Pancreas (tissue), 10 donors: ENCODE measurements at regions not wholly inside any gene's neighbourhood (a gene's known extent, or its start where the extent isn't known, plus 50 kb on each side); places are given as distances from the start of the nearest gene placed in this dataset.

Experiments used
- ATAC-seq, 4 donors: fragments of 200-7000 bp; cut with Tn5 transposase; one replicate each; pipeline versions ENCODE4 v1.8.0 to v1.9.1; 2020; ENCODE audit warnings: mild to moderate bottlenecking in 4 of 4, moderate library complexity in 4 of 4
- DNase-seq, 6 donors: peaks; one replicate each; pipeline ENCODE4 v3.0.0-alpha.2; 2020
- FAIRE-seq: peaks from 2 replicates; lab custom pipeline; 2012; peaks lifted over from hg19 to GRCh38; lab: Jason Lieb, UNC
- H3K27ac ChIP-seq, 4 donors: fragments of 200-600 bp; sonication (generic); 1 replicate in 3 of 4; 2 replicates in 1 of 4; pipeline versions ENCODE4 v1.5.0 to v1.8.0; 2020
- H3K27me3 ChIP-seq, 4 donors: fragments of 200-600 bp; one replicate each; pipeline ENCODE4 v1.8.0; 2021
- H3K36me3 ChIP-seq, 3 donors: fragments of 200-600 bp; sonication (generic) in 1 of 3; one replicate each; pipeline versions ENCODE4 v1.5.0 to v1.8.0; 2020 to 2021
- H3K4me1 ChIP-seq, 3 donors: fragments of 200-600 bp; one replicate each; pipeline ENCODE4 v1.8.0; 2021
- H3K4me3 ChIP-seq, 4 donors: fragments of 200-600 bp; sonication (generic) in 2 of 4; one replicate each; pipeline versions ENCODE4 v1.5.0 to v1.8.0; 2020 to 2021
- H3K9me3 ChIP-seq, 4 donors: fragments of 200-600 bp; one replicate each; pipeline ENCODE4 v1.8.0; 2021
- WGBS, 2 donors: extraction: QIAGEN DNeasy Blood & Tissue Kit; methylation state at CpG; one replicate each; pipeline ENCODE4 v1.1.7; 2013; 5-methylcytosine and 5-hydroxymethylcytosine counted together
- intact Hi-C, 3 donors: fragments of 100-400 bp; cut with DNase I; formaldehyde crosslinking; loops; one replicate each; pipeline versions ENCODE4 v1.11.1 to v1.14.2; 2022
- TF ChIP-seq, protein P1 (sequence below), 4 donors: fragments of 200-600 bp; sonication (generic) in 3 of 4; IDR thresholded peaks; one replicate each; pipeline versions ENCODE4 v1.5.0 to v1.8.0; 2021; ENCODE audit warnings: antibody characterized with exemption in 4 of 4
- donor health status: healthy with polysubstance abuse.
- donor health status: DM: no; HTN: no; CAD: no; lungs with moderate emphysema.
- donor health status: DM: no; HTN: no; CAD: no.
- donor health status: control.
- donor health status: control.
- donor health status: Bipolar disorder and iron deficiency.
- donor health status: DM: yes; HTN: yes; CAD: no.
- donor health status: DM: no; HTN: no; CAD: no.
- donor health status: DM: no; HTN: no; CAD: no.
- donor health status: DM: yes; HTN: yes; CAD: no.

DNA sequence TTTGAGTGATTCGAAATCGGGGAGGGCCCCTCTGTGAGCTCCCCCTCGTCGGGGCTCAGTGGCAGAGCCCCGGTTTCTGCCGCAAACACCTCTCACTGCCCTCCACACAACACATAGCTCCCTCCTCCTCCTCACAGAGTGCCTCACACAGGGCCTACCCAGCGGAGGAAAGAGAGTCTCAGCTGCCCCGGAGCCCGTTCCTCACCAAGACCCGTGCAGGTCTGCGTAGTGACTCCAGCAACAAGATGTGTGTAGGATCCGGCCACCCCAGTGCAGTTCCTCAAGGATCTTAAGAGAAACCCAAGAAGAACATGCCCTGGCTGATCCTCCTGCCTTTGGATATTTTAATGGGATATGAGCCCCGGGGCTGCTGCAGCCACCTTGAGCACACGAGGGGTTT lies 238.4 kb downstream of the BRD1 start:
- no peak overlapping the region for H3K4me3 ChIP-seq
- no peak for DNase-seq
- intact Hi-C loops = no loop called here
- H3K4me1 ChIP-seq = no peaks in the 10 kb centered on the region
- no peaks in the 10 kb centered on the region for H3K9me3 ChIP-seq
- FAIRE-seq = no peak
- TF ChIP-seq, protein P1, sequence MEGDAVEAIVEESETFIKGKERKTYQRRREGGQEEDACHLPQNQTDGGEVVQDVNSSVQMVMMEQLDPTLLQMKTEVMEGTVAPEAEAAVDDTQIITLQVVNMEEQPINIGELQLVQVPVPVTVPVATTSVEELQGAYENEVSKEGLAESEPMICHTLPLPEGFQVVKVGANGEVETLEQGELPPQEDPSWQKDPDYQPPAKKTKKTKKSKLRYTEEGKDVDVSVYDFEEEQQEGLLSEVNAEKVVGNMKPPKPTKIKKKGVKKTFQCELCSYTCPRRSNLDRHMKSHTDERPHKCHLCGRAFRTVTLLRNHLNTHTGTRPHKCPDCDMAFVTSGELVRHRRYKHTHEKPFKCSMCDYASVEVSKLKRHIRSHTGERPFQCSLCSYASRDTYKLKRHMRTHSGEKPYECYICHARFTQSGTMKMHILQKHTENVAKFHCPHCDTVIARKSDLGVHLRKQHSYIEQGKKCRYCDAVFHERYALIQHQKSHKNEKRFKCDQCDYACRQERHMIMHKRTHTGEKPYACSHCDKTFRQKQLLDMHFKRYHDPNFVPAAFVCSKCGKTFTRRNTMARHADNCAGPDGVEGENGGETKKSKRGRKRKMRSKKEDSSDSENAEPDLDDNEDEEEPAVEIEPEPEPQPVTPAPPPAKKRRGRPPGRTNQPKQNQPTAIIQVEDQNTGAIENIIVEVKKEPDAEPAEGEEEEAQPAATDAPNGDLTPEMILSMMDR (IDR thresholded peaks at IDR 0.05) = no peak
- ATAC-seq = no peak
- WGBS, 2 donors = 75 to 83% methylated on average over 14 of the region's 14 CpGs
- no peak overlapping the region for H3K27ac ChIP-seq
- no peaks in the 10 kb centered on the region for H3K27me3 ChIP-seq
- no peaks in the 10 kb centered on the region for H3K36me3 ChIP-seq

DNA sequence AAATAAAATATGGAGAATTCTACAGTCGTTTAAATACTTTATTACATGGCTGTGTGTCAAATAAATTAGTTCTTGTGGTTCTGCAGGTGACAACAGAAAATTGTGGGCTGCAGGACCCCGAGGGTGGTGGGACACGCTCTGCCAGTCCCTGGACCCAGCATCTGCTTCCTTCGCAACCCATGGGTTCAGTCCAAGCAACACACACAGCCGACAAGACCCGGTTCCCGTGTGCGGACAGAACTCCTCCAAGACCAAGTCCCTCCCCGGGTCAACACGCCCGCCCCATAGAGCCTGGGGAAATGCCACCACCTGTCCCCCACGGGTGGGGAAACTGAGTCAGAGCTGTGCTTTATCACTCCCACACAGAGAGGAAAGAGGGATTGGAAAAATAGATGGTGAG lies 238.9 kb downstream of the BRD1 start:
- TF ChIP-seq, protein P1 (IDR thresholded peaks at IDR 0.05) = no peak
- DNase-seq = no peak
- H3K27ac ChIP-seq = no peak overlapping the region

DNA sequence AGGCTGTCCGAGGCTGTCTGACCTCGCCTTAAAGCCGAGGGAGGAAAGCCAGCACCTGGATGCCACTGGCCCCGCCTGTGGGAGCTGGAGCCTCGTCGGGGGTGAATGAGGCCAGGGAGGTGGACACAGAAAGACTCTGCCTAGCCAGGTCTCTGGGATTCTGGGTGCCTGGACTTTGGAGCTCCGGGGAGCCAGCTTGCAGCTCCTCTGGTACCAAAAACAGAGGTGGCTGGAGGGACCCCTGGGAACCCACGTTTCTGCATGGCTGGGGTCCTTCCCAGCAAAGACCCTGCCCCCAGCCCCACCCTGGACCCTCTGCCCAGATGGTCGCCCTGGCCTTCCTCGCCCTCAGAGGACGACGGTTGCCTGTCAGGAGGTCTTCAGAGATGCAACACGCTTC lies 239.7 kb downstream of the BRD1 start:
- FAIRE-seq = no peak
- no peak for DNase-seq
- TF ChIP-seq, protein P1 (IDR thresholded peaks at IDR 0.05) = no peak

More for the DNA sequence above, 238.9 kb downstream of the BRD1 start:
- H3K36me3 ChIP-seq = no peaks in the 10 kb centered on the region
- H3K27me3 ChIP-seq = no peaks in the 10 kb centered on the region
- WGBS, 2 donors = 53 to 64% methylated on average over 12 of the region's 12 CpGs
- no peak overlapping the region for H3K4me3 ChIP-seq
- no peaks in the 10 kb centered on the region for H3K9me3 ChIP-seq
- intact Hi-C loops = no loop called here
- no peaks in the 10 kb centered on the region for H3K4me1 ChIP-seq
- ATAC-seq (no peak), FAIRE-seq (no peak)

DNA sequence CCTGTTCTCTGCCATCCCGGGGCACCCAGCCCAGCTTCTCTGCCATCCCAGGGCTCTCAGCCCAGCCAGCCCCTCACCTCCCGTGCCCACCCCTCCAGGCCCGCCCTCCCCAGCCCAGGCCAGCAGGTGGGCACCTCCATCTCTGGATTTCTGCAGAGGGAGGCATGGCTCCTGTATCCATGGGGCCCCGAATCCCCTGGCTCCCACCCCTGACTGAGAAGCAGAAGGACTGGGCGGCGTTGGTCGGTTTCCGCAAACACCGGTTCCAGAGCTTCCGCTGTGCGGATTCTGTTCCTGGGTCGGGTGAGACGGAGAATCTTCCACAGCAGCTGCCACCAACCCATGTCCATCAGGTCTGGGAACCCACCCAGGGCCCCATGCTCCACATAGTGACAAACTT lies 240.3 kb downstream of the BRD1 start:
- intact Hi-C loops = no loop called here
- H3K9me3 ChIP-seq = no peaks in the 10 kb centered on the region
- no peak overlapping the region for H3K4me3 ChIP-seq
- no peak for ATAC-seq
- 74 to 77% methylated on average over 13 of the region's 13 CpGs for WGBS, 2 donors
- no peak overlapping the region for H3K27ac ChIP-seq
- H3K27me3 ChIP-seq = no peaks in the 10 kb centered on the region
- no peak for DNase-seq
- FAIRE-seq = no peak
- TF ChIP-seq, protein P1 (IDR thresholded peaks at IDR 0.05) = no peak
- no peaks in the 10 kb centered on the region for H3K4me1 ChIP-seq
- no peaks in the 10 kb centered on the region for H3K36me3 ChIP-seq

More for the DNA sequence above, 239.7 kb downstream of the BRD1 start:
- 45 to 49% methylated on average over 13 of the region's 13 CpGs for WGBS, 2 donors
- H3K27ac ChIP-seq = no peak overlapping the region
- no peaks in the 10 kb centered on the region for H3K9me3 ChIP-seq
- H3K27me3 ChIP-seq = no peaks in the 10 kb centered on the region
- H3K4me3 ChIP-seq = no peak overlapping the region
- intact Hi-C loops = no loop called here
- no peaks in the 10 kb centered on the region for H3K36me3 ChIP-seq
- no peaks in the 10 kb centered on the region for H3K4me1 ChIP-seq
- no peak for ATAC-seq

DNA sequence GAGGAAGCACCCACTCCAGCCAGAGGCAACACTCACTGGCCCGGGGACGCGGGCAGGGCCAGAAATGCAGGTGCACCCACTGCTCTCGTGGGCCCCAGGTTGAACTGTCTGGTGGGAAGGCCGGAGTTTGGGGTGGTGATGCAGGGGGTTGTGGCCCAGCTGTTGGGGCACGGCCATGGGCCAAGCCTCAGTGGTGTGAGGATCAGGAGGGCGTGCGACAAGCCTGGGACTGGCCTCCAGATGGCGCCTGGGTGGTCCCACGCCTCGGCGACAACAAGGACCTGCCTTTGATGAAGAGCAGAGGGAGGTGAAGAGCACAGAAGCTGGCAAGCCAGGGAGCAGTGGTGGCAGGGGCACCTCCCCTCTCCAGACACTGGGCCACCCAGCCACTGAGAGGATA lies 240.8 kb downstream of the BRD1 start:
- TF ChIP-seq, protein P1 (IDR thresholded peaks at IDR 0.05) = no peak
- intact Hi-C loops = no loop called here
- no peak for DNase-seq
- H3K36me3 ChIP-seq = no peaks in the 10 kb centered on the region
- no peak overlapping the region for H3K4me3 ChIP-seq
- no peak for FAIRE-seq
- H3K27ac ChIP-seq = no peak overlapping the region
- WGBS, 2 donors = 55 to 68% methylated on average over 12 of the region's 12 CpGs
- no peak for ATAC-seq
- no peaks in the 10 kb centered on the region for H3K9me3 ChIP-seq
- H3K27me3 ChIP-seq = no peaks in the 10 kb centered on the region
- H3K4me1 ChIP-seq = no peaks in the 10 kb centered on the region
